ENCODE measurements at regions not wholly inside any gene's neighbourhood (a gene's known extent, or its start where the extent isn't known, plus 50 kb on each side); places are given as distances from the start of the nearest gene placed in this dataset.

DNA sequence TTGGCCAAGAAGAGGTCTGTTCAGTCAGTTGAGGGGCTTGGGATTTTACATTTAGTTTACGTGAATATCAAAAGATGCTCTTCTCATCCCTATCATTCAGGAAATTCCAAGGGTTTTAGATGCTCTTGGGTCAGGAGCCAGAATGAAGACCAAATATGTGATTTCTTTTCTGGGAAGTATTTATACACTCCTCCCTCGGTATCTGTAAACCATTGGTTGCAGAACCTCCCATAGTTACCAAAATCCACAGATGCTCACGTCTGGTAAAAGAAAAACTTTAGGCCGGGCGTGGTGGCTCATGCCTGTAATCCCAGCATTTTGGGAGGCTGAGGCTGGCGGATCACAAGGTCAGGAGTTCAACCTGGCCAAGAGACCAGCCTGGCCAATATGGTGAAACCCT lies 75.9 kb downstream of the TNFAIP2 start:
- Mint-ChIP-seq H3K27ac (no peak overlapping the region), H3K36me3 (no peaks in the 10 kb centered on the region), H3K9me3 (peaks cover 6% of the 10 kb centered on the region), H3K4me1 (no peaks in the 10 kb centered on the region), H3K4me3 (no peak overlapping the region)
- DNase-seq (ENCODE audit: low spot score in 2 of 2) (no peak), ATAC-seq (no peak)

DNA sequence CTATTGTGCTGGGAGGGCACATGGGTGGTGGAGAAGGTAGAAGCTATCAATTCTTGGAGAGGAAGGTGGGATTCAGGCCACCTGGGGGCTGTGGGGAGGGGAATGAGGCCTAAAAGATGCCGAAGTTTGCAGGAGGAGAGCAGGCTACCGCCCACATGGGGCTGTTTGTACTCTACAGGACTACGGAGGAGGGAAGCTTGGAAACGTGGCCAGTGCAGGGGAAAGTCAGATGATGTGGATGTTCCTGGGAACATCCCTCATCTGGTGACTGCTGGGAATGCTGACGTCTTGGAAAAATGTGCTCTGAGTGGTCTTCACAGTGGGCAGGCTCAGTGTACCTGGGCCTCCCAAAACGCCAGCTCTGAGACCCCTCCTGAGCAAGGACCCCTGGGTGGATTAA lies 78.5 kb downstream of the TNFAIP2 start:
- no peak for ATAC-seq
- Mint-ChIP-seq H3K4me1 (no peaks in the 10 kb centered on the region), H3K36me3 (no peaks in the 10 kb centered on the region), H3K9me3 (peaks cover 10% of the 10 kb centered on the region), H3K4me3 (no peak overlapping the region), H3K27ac (no peak overlapping the region)
- no peak for DNase-seq (ENCODE audit: low spot score in 2 of 2)

DNA sequence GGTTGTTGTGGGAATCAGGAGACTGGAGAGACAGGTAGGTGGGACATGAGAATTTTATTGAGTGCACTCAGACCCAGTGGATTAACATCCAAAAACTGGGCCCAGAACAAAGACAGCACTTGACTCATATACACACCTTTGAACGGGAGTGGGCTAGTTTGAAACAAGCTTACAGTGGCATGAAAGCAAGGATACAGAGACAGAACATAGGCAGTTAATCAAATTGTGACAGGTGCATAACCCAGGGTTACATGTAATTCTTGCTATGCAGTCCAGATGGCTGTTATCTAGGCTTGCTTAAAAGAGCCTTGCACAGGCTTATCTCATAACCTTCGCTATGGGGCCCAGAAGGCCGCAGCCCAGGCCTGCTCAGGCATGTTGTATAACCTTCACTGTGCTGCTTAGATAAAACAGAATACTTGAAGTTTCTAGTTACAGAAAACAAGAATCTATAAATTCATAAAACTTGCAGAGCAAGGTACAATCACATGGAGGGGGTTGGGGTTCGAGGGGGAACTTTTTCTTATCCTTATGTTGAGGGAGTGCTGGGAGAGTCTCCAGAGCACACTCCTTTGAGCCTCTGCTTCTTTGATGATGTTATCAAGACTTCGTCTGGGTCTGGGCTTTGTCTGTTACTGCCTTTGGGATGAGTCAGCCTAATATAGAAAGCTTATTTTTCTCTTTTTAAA lies 81.7 kb downstream of the TNFAIP2 start:
- DNase-seq (ENCODE audit: low spot score in 2 of 2): no peak
- Mint-ChIP-seq H3K36me3 (no peaks in the 10 kb centered on the region), H3K4me1 (no peaks in the 10 kb centered on the region), H3K9me3 (peaks cover 10% of the 10 kb centered on the region), H3K4me3 (no peak overlapping the region), H3K27ac (no peak overlapping the region)
- ATAC-seq: no peak

DNA sequence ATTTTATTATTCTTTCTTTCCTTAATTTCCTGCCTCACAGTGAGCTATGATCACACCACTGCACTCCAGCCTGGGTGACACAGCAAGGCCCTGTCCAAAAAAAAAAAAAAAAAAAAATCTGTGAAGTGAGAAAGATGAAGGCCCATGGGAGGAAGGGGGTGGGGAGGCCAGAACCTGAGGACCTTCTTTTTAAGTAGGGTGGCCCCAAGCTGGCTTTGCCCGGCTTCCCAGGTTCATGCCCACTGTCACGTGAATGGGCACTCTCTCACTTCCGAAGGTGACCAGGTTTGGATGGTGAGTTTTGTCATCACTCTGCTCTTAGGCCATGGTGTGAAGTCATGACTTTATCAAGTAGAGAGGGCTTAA lies 82.3 kb downstream of the TNFAIP2 start:
- no peaks in the 10 kb centered on the region for H3K36me3 Mint-ChIP-seq
- DNase-seq (ENCODE audit: low spot score in 2 of 2) (no peak), ATAC-seq (no peak)
- peaks cover 10% of the 10 kb centered on the region for H3K9me3 Mint-ChIP-seq
- no peak overlapping the region for H3K4me3 Mint-ChIP-seq
- no peak overlapping the region for H3K27ac Mint-ChIP-seq
- no peaks in the 10 kb centered on the region for H3K4me1 Mint-ChIP-seq

DNA sequence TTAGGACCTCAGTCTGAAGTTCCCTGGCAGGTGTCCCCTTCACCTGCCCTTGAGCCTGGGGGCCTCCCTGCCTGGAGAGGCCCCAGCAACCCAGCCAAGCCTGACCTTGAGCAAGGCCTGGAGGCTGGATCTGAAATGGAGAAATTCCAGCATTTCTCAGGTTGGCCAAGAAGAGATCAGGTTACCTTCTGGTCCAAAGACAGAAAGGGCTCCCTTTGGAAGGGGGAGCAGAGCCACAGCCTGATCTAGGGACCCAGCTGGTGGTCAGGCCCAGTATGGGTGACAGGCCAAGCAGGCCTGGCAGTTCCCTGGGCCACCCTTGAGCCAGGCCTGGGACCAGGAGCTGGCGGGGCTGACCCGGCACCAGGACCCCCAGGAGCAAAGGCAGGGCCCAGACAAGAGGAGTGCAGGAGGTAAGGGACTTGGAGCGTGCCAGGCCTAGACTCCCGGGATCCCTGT lies 82.8 kb downstream of the TNFAIP2 start:
- Mint-ChIP-seq H3K36me3 (no peaks in the 10 kb centered on the region), H3K27ac (no peak overlapping the region), H3K4me3 (no peak overlapping the region), H3K4me1 (no peaks in the 10 kb centered on the region), H3K9me3 (peaks cover 10% of the 10 kb centered on the region)
- no peak for ATAC-seq
- DNase-seq (ENCODE audit: low spot score in 2 of 2): no peak

DNA sequence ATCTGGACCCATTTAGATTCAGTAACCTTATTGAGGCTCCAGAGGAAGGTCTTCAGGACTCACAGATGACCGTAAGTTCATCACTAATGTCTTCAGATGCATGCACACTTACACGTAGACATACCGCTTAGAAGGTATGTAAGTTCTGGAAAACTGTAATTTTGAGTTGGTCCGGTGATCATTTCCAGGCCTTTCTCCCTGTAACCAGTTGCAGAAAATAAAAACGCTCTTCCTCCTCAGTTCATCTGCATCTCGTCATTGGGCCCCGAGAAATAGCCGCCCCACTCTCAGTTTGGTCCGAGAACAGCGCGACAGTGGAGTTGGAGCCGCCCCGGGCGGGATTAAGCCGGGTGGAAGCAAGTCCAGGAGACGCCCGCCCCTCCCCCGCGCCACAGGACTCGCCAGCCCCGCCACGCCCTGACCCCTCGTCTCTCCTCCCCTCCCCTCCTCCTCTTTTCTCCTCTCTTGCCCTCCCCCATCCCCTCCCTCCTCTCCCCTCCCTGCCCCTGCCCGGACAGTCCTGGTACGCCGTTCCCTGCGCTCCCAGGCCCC lies 83.7 kb downstream of the TNFAIP2 start:
- Mint-ChIP-seq H3K9me3 (peaks cover 10% of the 10 kb centered on the region), H3K36me3 (no peaks in the 10 kb centered on the region), H3K27ac (no peak overlapping the region), H3K4me3 (no peak overlapping the region), H3K4me1 (no peaks in the 10 kb centered on the region)
- no peak for DNase-seq (ENCODE audit: low spot score in 2 of 2)
- ATAC-seq: no peak

DNA sequence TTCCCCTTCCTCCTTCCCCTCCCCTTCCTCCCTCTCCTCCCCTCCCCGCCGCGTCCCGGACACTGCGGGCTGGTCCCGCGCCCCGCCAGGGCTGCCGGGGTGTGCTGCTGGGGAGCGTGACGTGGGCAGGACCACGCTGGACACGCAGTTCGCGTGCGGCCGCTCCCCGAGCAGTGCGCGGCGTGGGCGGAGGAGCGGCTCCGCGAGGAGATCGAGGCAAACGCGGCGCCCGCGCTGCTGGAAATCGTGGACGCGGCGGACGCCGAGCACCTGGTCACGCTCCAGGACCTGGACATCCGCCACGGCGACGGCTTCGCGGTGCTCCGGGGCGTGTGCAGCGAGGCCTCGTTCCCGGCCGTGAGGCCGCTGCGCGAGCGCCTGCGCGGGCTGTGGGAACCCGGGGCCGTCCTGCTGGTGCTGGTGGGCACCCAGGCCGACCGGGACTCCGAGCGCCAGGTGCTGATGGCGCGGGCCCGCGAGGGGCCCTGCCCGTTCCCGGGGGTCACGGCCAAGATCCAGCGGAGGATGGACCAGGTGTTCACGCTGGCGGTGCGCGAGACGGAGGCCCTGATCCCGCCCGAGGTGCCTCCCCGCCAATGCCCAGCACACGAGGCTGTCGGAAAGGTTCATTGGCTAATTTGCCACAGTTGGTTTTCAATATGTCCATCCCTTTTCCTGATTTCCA lies 84.3 kb downstream of the TNFAIP2 start:
- no peak for DNase-seq (ENCODE audit: low spot score in 2 of 2)

DNA sequence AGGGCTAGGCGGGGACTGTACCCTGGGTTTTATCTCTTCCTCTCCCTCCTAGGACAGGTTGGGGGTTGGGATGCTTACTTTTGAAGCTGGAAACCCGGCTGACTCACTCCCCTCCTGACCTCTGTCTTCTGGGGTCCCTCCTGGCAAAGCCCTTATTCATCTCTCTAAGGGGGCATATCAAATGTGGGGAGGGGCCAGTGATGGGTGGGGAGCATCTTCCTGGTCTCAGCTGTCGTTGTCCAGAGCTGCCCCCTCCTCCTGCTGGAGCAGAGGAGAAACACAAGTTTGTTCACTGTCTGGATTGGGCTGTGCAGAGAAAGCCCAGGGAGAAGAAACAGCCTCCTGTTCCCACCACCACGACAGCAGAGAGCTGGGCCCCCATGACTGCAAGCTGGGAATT lies 85.8 kb downstream of the TNFAIP2 start:
- no peak overlapping the region for H3K4me3 Mint-ChIP-seq
- DNase-seq (ENCODE audit: low spot score in 2 of 2) (no peak), ATAC-seq (no peak)
- no peak overlapping the region for H3K27ac Mint-ChIP-seq
- peaks cover 5% of the 10 kb centered on the region for H3K9me3 Mint-ChIP-seq
- H3K4me1 Mint-ChIP-seq: no peaks in the 10 kb centered on the region
- no peaks in the 10 kb centered on the region for H3K36me3 Mint-ChIP-seq

More for the DNA sequence above, 84.3 kb downstream of the TNFAIP2 start:
- H3K27ac Mint-ChIP-seq: no peak overlapping the region
- no peak for ATAC-seq
- no peaks in the 10 kb centered on the region for H3K36me3 Mint-ChIP-seq
- peaks cover 10% of the 10 kb centered on the region for H3K9me3 Mint-ChIP-seq
- H3K4me3 Mint-ChIP-seq: no peak overlapping the region
- no peaks in the 10 kb centered on the region for H3K4me1 Mint-ChIP-seq

DNA sequence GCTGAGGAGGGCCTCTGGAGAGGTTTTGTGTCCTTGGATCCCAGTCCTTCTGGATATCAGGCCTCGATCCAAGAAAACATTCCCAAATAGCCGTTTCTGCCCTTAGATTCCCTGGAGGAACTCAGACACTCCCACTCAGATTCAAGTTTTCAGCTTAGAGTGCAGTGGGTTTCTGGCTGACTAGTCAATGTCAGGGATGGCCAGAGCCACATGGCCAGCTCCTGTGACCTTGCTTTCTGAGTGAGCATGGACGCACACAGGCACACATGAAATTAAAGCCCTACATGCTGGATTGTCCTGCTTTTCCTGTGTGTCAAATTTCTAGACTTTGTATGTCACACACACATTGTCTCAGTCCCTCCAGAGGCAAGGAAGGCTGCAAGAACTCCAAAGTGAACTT lies 86.2 kb downstream of the TNFAIP2 start:
- ATAC-seq (no peak), DNase-seq (ENCODE audit: low spot score in 2 of 2) (no peak)
- H3K27ac Mint-ChIP-seq: no peak overlapping the region
- no peaks in the 10 kb centered on the region for H3K4me1 Mint-ChIP-seq
- peaks cover 2% of the 10 kb centered on the region for H3K9me3 Mint-ChIP-seq
- no peak overlapping the region for H3K4me3 Mint-ChIP-seq
- no peaks in the 10 kb centered on the region for H3K36me3 Mint-ChIP-seq

DNA sequence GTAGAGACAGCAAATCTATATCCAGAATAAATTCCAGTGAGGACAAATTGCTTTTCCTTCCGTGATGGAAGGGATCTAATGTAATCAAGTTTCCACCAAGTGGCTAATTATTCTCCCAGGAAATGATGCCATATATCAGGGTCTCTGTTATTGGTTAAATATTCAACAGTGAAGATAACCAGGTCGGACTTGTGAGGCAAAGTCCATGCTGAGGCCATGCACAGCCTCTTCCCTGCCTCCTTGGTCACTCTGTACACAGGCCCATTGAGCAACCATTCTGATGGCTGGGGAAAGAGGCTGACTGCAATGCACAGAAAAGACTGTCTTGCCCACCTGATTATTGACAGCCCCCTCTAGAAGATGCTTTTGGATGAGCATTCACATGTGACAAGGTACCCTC lies 90.1 kb downstream of the TNFAIP2 start:
- Mint-ChIP-seq H3K36me3 (no peaks in the 10 kb centered on the region), H3K27ac (no peak overlapping the region), H3K9me3 (no peaks in the 10 kb centered on the region), H3K4me3 (no peak overlapping the region), H3K4me1 (no peaks in the 10 kb centered on the region)
- DNase-seq (ENCODE audit: low spot score in 2 of 2): no peak
- ATAC-seq: no peak

DNA sequence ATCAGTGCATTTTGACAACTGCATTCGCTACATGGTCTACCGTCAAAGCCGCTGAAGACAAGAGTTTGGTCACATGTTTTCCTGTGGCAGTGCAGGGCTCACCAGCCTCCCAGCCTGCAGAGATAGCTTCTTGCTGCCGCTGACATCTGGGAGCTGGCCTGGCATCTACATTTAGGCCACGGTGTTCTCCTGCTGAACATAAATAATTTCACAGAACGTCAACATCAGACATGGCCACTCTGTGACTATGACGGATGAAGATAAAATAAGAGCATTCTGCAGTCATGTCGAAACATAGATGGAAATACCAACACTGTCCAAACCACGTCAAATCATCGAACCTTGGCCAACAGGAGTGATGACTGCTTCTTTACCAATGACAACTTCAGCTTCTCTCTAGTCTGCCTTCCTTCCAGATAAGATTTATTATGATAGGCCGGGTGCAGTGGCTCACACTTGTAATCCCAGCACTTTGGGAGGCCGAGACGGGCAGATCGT lies 91.2 kb downstream of the TNFAIP2 start:
- H3K4me3 Mint-ChIP-seq: no peak overlapping the region

DNA sequence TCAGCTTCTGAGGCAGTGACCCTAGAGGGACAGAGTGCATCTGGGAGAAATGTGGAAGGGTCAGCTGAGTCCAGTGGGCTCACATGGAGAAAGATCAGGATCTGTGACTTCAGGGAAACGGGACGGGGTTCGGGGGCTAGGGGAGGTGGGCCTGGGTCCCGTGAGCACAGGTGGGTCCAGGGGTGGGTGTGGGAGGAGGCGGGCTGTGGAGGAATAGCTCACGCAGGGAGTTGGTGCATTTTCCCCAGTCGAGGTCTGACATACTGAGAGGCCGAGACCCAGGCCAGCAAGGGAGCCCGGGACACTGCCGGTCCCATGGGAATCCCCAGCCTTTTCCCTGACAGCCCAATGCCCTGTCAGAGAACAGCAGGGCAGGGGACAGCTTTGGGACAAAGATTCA lies 93.1 kb downstream of the TNFAIP2 start:
- no peak overlapping the region for H3K4me3 Mint-ChIP-seq
- H3K36me3 Mint-ChIP-seq: no peaks in the 10 kb centered on the region
- H3K4me1 Mint-ChIP-seq: no peaks in the 10 kb centered on the region
- no peak for DNase-seq (ENCODE audit: low spot score in 2 of 2)
- ATAC-seq: no peak
- no peak overlapping the region for H3K27ac Mint-ChIP-seq
- no peaks in the 10 kb centered on the region for H3K9me3 Mint-ChIP-seq

More for the DNA sequence above, 91.2 kb downstream of the TNFAIP2 start:
- Mint-ChIP-seq H3K9me3 (no peaks in the 10 kb centered on the region), H3K4me1 (no peaks in the 10 kb centered on the region), H3K27ac (no peak overlapping the region), H3K36me3 (no peaks in the 10 kb centered on the region)
- ATAC-seq (no peak), DNase-seq (ENCODE audit: low spot score in 2 of 2) (no peak)

DNA sequence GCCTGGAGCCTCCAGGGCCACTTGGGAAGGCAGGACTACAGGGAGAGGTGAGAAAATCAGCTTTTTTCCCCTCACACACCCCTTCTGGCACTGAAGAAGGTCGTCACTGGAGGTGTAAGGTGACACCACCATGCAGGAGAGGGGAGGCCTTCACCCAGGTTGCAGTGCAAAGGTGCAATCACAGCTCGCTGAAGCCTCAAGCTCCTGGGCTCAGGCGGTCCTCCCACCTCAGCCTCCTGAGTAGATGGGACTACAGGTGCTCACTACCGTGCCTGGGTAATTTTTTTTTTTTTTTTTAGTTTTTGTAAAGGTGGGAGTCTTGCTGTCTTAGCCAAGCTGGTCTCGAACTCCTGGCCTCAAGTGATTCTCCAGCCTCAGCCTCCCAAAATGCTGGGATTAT lies 93.6 kb downstream of the TNFAIP2 start:
- Mint-ChIP-seq H3K4me3 (no peak overlapping the region), H3K4me1 (no peaks in the 10 kb centered on the region), H3K9me3 (no peaks in the 10 kb centered on the region), H3K27ac (no peak overlapping the region), H3K36me3 (no peaks in the 10 kb centered on the region)
- no peak for ATAC-seq
- DNase-seq (ENCODE audit: low spot score in 2 of 2): no peak

DNA sequence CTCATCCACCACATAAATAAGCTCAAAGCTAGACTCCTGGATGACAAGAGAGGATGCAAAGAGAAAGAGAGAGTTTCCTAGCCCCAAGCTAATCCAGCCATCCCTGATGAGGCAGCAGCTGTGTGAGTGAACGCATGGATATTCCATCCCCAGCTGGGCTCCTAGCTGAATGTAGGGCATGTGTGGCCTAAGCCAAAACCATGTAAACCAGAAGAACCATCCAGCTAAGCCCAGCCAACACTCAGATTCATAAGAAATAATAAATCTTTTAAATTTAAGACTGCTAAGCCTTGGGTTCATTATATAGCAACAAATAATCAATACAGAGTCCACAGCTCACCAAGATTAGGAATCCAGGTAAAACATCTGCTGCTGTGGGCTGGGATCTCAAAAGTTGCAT lies 94.3 kb downstream of the TNFAIP2 start:
- Mint-ChIP-seq H3K4me3 (no peak overlapping the region), H3K36me3 (no peaks in the 10 kb centered on the region), H3K9me3 (no peaks in the 10 kb centered on the region), H3K27ac (no peak overlapping the region), H3K4me1 (no peaks in the 10 kb centered on the region)
- no peak for DNase-seq (ENCODE audit: low spot score in 2 of 2)
- ATAC-seq: no peak

DNA sequence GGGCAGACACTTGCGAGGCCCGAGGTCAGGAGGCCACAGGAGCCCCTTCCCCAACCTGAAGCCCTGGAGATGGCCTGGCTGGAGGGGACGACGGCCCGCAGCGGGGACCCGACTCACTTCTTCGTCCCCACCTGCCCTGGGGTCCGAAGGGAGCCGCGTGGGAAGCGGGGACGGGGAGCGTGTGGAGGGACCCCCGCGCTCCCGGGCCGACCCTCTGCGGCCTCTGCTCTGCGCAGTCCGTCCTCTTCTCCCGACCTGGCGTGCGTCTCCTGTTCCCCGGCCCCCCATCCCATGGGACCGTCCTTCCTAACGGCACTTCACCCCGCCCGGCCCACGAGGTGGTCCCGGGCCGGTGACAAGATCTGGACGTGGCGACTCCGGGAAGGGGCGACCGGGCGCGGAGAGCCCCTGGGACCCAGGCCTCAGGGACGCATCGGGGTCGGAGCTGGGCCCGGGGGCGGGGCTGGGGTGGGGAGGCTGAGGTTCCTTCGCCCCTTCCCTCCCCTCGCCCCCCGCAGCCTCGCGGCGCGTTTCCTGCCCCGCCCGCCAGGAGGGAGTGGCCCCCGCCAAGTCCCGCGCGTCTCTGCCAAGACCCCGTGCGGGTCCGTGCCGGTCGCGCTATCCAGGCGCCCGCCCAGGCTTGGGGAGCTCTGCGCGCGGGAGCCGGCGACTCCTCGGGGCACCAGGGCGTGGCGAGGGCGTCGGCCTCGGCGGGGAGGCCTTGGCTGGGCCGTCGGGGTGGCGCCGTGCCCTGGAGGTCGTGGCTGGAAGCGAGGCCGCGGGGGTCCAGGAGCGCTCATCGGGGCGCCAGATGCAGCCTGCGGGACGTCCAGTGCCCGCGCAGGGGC lies 97.1 kb downstream of the TNFAIP2 start:
- ATAC-seq: no peak
- DNase-seq (ENCODE audit: low spot score in 2 of 2): no peak
- H3K9me3 Mint-ChIP-seq: no peaks in the 10 kb centered on the region
- no peaks in the 10 kb centered on the region for H3K4me1 Mint-ChIP-seq
- no peak overlapping the region for H3K27ac Mint-ChIP-seq
- H3K4me3 Mint-ChIP-seq: no peak overlapping the region
- no peaks in the 10 kb centered on the region for H3K36me3 Mint-ChIP-seq
